Natural killer cell (primary cell): ENCODE measurements at regions not wholly inside any gene's neighbourhood (a gene's known extent, or its start where the extent isn't known, plus 50 kb on each side); places are given as distances from the start of the nearest gene placed in this dataset.

Source experiments
- ATAC-seq, 3 donors: fragments of 150-1000 bp in 2 of 3; fragments of 200-7000 bp in 1 of 3; cut with Tn5 transposase; 1 replicate in 1 of 3; 2 replicates in 2 of 3; pipeline ENCODE4 v1.10.0; 2021; ENCODE audit warnings: mild to moderate bottlenecking in 2 of 3, moderate library complexity in 2 of 3
- DNase-seq, 2 donors: peaks; one replicate each; pipeline versions ENCODE4 v3.0.0 to v3.0.0-alpha.2; 2013 to 2021; ENCODE audit warnings: mixed read lengths in 1 of 2
- H3K27ac ChIP-seq: one replicate; pipeline ENCODE4 v1.5.1; 2013; ENCODE audit warnings: mild to moderate bottlenecking, low read length
- H3K27me3 ChIP-seq: one replicate; pipeline ENCODE4 v1.6.1; 2013; ENCODE audit warnings: low read length; ENCODE audit not compliant: control insufficient read depth, insufficient read depth
- H3K36me3 ChIP-seq: one replicate; pipeline ENCODE4 v1.6.1; 2013; ENCODE audit warnings: low read length; ENCODE audit not compliant: control insufficient read depth, insufficient read depth
- H3K4me1 ChIP-seq: one replicate; pipeline ENCODE4 v1.6.1; 2013; ENCODE audit warnings: low read length; ENCODE audit not compliant: control insufficient read depth, insufficient read depth
- H3K4me3 ChIP-seq: one replicate; pipeline ENCODE4 v1.5.1; 2013; ENCODE audit warnings: low read length
- H3K9me3 ChIP-seq: one replicate; pipeline ENCODE4 v1.6.1; 2013; ENCODE audit warnings: low read length; ENCODE audit not compliant: control insufficient read depth, insufficient read depth
- H3K27ac Mint-ChIP-seq, 2 donors: one replicate each; pipeline ENCODE4 v1.8.0; 2022; ENCODE audit warnings: mild to moderate bottlenecking in 2 of 2, mixed read lengths in 2 of 2, moderate library complexity in 1 of 2
- H3K27me3 Mint-ChIP-seq, 2 donors: one replicate each; pipeline ENCODE4 v1.8.0; 2022; ENCODE audit warnings: low read depth in 2 of 2, mixed read lengths in 2 of 2
- H3K36me3 Mint-ChIP-seq: one replicate; pipeline ENCODE4 v1.8.0; 2022; ENCODE audit warnings: mixed read lengths
- H3K4me1 Mint-ChIP-seq, 2 donors: one replicate each; pipeline ENCODE4 v1.8.0; 2022; ENCODE audit warnings: mixed read lengths in 2 of 2
- H3K4me3 Mint-ChIP-seq: one replicate; pipeline ENCODE4 v1.8.0; 2022; ENCODE audit warnings: mild to moderate bottlenecking, moderate library complexity, mixed read lengths
- H3K9me3 Mint-ChIP-seq, 2 donors: one replicate each; pipeline ENCODE4 v1.8.0; 2022; ENCODE audit warnings: mixed read lengths in 2 of 2
- CTCF ChIP-seq: fragments of 200-600 bp; IDR thresholded peaks from one replicate; pipeline ENCODE4 v1.8.0; 2022; ENCODE audit warnings: antibody characterized with exemption
- WGBS: methylation state at CpG from one replicate; pipeline ENCODE4 v1.1.7; 2013; ENCODE audit warnings: missing lambda C conversion rate; ENCODE audit not compliant: insufficient coverage; 5-methylcytosine and 5-hydroxymethylcytosine counted together
- intact Hi-C: fragments of 100-400 bp; cut with micrococcal nuclease; formaldehyde crosslinking; loops from one replicate; pipeline ENCODE4 v1.14.2; 2022

GRCh38 chr13:78777396-78777795 is 118.4 kb upstream of the OBI1 start:
- no peak for TF ChIP-seq CTCF
- Mint-ChIP-seq H3K36me3 (no peaks in the 10 kb centered on the region), H3K27ac (no peak overlapping the region), H3K4me1 (no peaks in the 10 kb centered on the region), H3K27me3 (peaks cover 0 to 2% of the 10 kb centered on the region in 2 donors), H3K4me3 (no peak overlapping the region), H3K9me3 (no peaks in the 10 kb centered on the region)
- Histone ChIP-seq H3K4me1 (no peaks in the 10 kb centered on the region), H3K4me3 (no peak overlapping the region), H3K27ac (no peak overlapping the region), H3K27me3 (peaks cover 2% of the 10 kb centered on the region), H3K9me3 (no peaks in the 10 kb centered on the region), H3K36me3 (no peaks in the 10 kb centered on the region)
- ATAC-seq: no peak
- no peak for DNase-seq
- WGBS: 64% methylated on average over 3 of the region's 4 CpGs
- intact Hi-C loops: no loop called here

GRCh38 chr13:78772933-78773332 is 114.0 kb upstream of the OBI1 start:
- Mint-ChIP-seq H3K27me3 (no peaks in the 10 kb centered on the region), H3K36me3 (no peaks in the 10 kb centered on the region), H3K9me3 (no peaks in the 10 kb centered on the region), H3K27ac (no peak overlapping the region), H3K4me3 (no peak overlapping the region), H3K4me1 (no peaks in the 10 kb centered on the region)
- Histone ChIP-seq H3K4me1 (no peaks in the 10 kb centered on the region), H3K27me3 (no peaks in the 10 kb centered on the region), H3K36me3 (no peaks in the 10 kb centered on the region), H3K9me3 (no peaks in the 10 kb centered on the region), H3K4me3 (no peak overlapping the region), H3K27ac (no peak overlapping the region)
- intact Hi-C loops: no loop called here
- DNase-seq (no peak), ATAC-seq (no peak)
- no peak for TF ChIP-seq CTCF

- no peaks in the 10 kb centered on the region for H3K9me3 ChIP-seq
- no peak for ATAC-seq
- no peaks in the 10 kb centered on the region for H3K36me3 ChIP-seq
- intact Hi-C loops: no loop called here
- Mint-ChIP-seq H3K4me1 (no peaks in the 10 kb centered on the region), H3K9me3 (no peaks in the 10 kb centered on the region), H3K27ac (no peak overlapping the region), H3K27me3 (no peaks in the 10 kb centered on the region), H3K4me3 (no peak overlapping the region), H3K36me3 (no peaks in the 10 kb centered on the region)
- no peaks in the 10 kb centered on the region for H3K4me1 ChIP-seq
- no peak for DNase-seq
- no peak overlapping the region for H3K27ac ChIP-seq
- no peak for TF ChIP-seq CTCF
- H3K27me3 ChIP-seq: no peaks in the 10 kb centered on the region
- no peak overlapping the region for H3K4me3 ChIP-seq
- 100% methylated on average over 1 of the region's 1 CpG for WGBS
These were observed 111.6 kb upstream of the OBI1 start for GRCh38 chr13:78770601-78771000.

GRCh38 chr13:78768950-78769349 is 110.0 kb upstream of the OBI1 start:
- H3K27me3 Mint-ChIP-seq: no peaks in the 10 kb centered on the region
- no peaks in the 10 kb centered on the region for H3K36me3 Mint-ChIP-seq
- ATAC-seq (no peak), DNase-seq (no peak)
- Histone ChIP-seq H3K27ac (no peak overlapping the region), H3K27me3 (no peaks in the 10 kb centered on the region), H3K4me3 (no peak overlapping the region), H3K36me3 (no peaks in the 10 kb centered on the region), H3K4me1 (no peaks in the 10 kb centered on the region), H3K9me3 (no peaks in the 10 kb centered on the region)
- no peak for TF ChIP-seq CTCF
- H3K4me3 Mint-ChIP-seq: no peak overlapping the region
- H3K4me1 Mint-ChIP-seq: no peaks in the 10 kb centered on the region
- 100% methylated on average over 1 of the region's 1 CpG for WGBS
- no peaks in the 10 kb centered on the region for H3K9me3 Mint-ChIP-seq
- intact Hi-C loops: no loop called here
- H3K27ac Mint-ChIP-seq: no peak overlapping the region
